Activated T-cell treated with anti-CD3 and anti-CD28 coated beads, Interleukin-2, amount 50 U/mL, for 4 hours (primary cell): ENCODE measurements at regions not wholly inside any gene's neighbourhood (a gene's known extent, or its start where the extent isn't known, plus 50 kb on each side); places are given as distances from the start of the nearest gene placed in this dataset.
"Not testable (repeated sequence)": the region's sequence is repeated elsewhere in the genome, so short reads cannot be mapped to it uniquely, and the experiment has no call there.

Experiments
- ATAC-seq, 2 donors: fragments of 200-7000 bp; cut with Tn5 transposase; one replicate each; pipeline ENCODE4 v1.10.0; 2021
- DNase-seq: peaks from one replicate; pipeline ENCODE4 v3.0.0-alpha.2; 2020
- H3K27me3 Mint-ChIP-seq: one replicate; pipeline ENCODE4 v1.8.0; 2021; ENCODE audit warnings: low read depth, mixed read lengths
- H3K36me3 Mint-ChIP-seq: one replicate; pipeline ENCODE4 v1.8.0; 2022; ENCODE audit warnings: mixed read lengths; ENCODE audit not compliant: insufficient read depth
- H3K4me1 Mint-ChIP-seq: one replicate; pipeline ENCODE4 v1.8.0; 2021; ENCODE audit warnings: low read depth, mixed read lengths
- H3K4me3 Mint-ChIP-seq: one replicate; pipeline ENCODE4 v1.8.0; 2021; ENCODE audit warnings: mild to moderate bottlenecking, moderate library complexity, mixed read lengths
- H3K9me3 Mint-ChIP-seq: one replicate; pipeline ENCODE4 v1.8.0; 2021; ENCODE audit warnings: mixed read lengths

- no peaks in the 10 kb centered on the region for H3K4me1 Mint-ChIP-seq
- DNase-seq (no peak), ATAC-seq (no peak)
- no peak overlapping the region for H3K4me3 Mint-ChIP-seq
- no peaks in the 10 kb centered on the region for H3K36me3 Mint-ChIP-seq
- no peaks in the 10 kb centered on the region for H3K27me3 Mint-ChIP-seq
- peaks cover 11% of the 10 kb centered on the region for H3K9me3 Mint-ChIP-seq
These were observed 160.6 kb upstream of the NOL4 start for GRCh38 chr18:34385311-34385710.

DNA sequence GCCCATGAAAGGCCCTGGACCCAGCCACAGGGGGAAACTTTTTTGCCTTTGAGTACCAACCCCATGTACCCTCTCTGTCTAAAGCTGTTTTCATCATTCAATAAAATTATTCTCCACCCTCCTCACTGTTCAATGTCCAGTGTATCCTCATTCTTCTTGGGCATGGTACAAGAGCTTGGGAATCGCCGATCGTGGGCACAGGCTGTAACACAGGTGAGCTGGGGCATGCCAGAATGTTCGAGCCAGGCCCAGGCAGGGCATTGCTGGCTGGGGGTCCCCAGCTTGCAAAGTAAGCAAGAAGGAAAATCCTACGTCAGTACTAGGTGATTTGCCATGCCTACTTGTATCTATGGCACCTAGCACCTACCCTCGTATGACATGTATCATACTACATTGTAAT, 162.1 kb upstream of the NOL4 start:
- H3K4me3 Mint-ChIP-seq: no peak overlapping the region
- ATAC-seq (no peak), DNase-seq (no peak)
- H3K4me1 Mint-ChIP-seq: no peaks in the 10 kb centered on the region
- peaks cover 11% of the 10 kb centered on the region for H3K9me3 Mint-ChIP-seq
- H3K27me3 Mint-ChIP-seq: no peaks in the 10 kb centered on the region
- no peaks in the 10 kb centered on the region for H3K36me3 Mint-ChIP-seq

DNA sequence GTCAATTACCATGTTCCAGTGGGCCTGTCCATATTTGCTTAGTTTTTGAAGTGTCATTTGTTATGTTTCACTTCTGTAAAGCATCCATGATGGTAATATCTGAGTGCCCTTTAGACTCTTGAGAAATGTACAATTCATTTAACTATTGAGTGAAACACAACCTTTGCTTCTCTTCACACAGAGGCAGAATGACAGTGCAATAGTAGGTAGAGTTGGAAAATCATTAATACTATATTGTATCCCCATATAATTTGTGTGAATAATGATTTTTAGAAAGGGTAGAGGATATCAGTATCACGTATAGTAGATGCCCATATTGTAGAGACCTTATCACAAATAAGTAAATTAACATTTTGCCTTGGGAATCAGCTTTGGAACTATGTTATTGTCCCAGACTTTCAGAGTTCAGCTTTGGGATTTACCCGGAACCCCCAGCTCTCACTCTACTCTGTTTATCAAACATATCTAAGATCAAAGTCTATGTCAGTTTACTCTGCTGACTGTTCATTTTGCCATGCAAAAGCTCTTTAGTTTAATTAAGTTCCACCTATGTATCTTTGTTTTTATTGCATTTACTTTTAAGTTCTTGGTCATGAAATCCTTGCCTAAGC, 172.7 kb upstream of the NOL4 start:
- Mint-ChIP-seq H3K4me3 (no peak overlapping the region), H3K9me3 (peaks cover 21% of the 10 kb centered on the region), H3K36me3 (no peaks in the 10 kb centered on the region), H3K4me1 (no peaks in the 10 kb centered on the region), H3K27me3 (no peaks in the 10 kb centered on the region)
- ATAC-seq: no peak
- DNase-seq: no peak

- no peak overlapping the region for H3K4me3 Mint-ChIP-seq
These were observed 175.2 kb upstream of the NOL4 start for GRCh38 chr18:34399892-34400291.

GRCh38 chr18:34400834-34401233, 176.1 kb upstream of the NOL4 start:
- ATAC-seq (no peak), DNase-seq (no peak)
- H3K4me1 Mint-ChIP-seq: no peaks in the 10 kb centered on the region
- peaks cover 23% of the 10 kb centered on the region for H3K9me3 Mint-ChIP-seq
- H3K27me3 Mint-ChIP-seq: no peaks in the 10 kb centered on the region
- H3K4me3 Mint-ChIP-seq: no peak overlapping the region
- no peaks in the 10 kb centered on the region for H3K36me3 Mint-ChIP-seq

More at GRCh38 chr18:34399892-34400291, 175.2 kb upstream of the NOL4 start:
- no peak for ATAC-seq
- Mint-ChIP-seq H3K27me3 (no peaks in the 10 kb centered on the region), H3K36me3 (no peaks in the 10 kb centered on the region), H3K4me1 (no peaks in the 10 kb centered on the region), H3K9me3 (peaks cover 27% of the 10 kb centered on the region)
- no peak for DNase-seq

GRCh38 chr18:34401775-34402174, 177.1 kb upstream of the NOL4 start:
- no peaks in the 10 kb centered on the region for H3K4me1 Mint-ChIP-seq
- no peak overlapping the region for H3K4me3 Mint-ChIP-seq
- no peak for ATAC-seq
- no peaks in the 10 kb centered on the region for H3K27me3 Mint-ChIP-seq
- DNase-seq: no peak
- peaks cover 20% of the 10 kb centered on the region for H3K9me3 Mint-ChIP-seq
- no peaks in the 10 kb centered on the region for H3K36me3 Mint-ChIP-seq

- H3K9me3 Mint-ChIP-seq: peaks cover 16% of the 10 kb centered on the region
- ATAC-seq, H3K36me3 Mint-ChIP-seq, H3K4me1 Mint-ChIP-seq, DNase-seq, H3K27me3 Mint-ChIP-seq, H3K4me3 Mint-ChIP-seq: not testable (repeated sequence)
These were observed 182.8 kb upstream of the NOL4 start for GRCh38 chr18:34407471-34407870.

- no peak for ATAC-seq
- Mint-ChIP-seq H3K9me3 (peaks cover 1% of the 10 kb centered on the region), H3K4me3 (no peak overlapping the region), H3K4me1 (no peaks in the 10 kb centered on the region), H3K36me3 (no peaks in the 10 kb centered on the region), H3K27me3 (no peaks in the 10 kb centered on the region)
- DNase-seq: no peak
These were observed 187.2 kb upstream of the NOL4 start for GRCh38 chr18:34411952-34412351.

DNA sequence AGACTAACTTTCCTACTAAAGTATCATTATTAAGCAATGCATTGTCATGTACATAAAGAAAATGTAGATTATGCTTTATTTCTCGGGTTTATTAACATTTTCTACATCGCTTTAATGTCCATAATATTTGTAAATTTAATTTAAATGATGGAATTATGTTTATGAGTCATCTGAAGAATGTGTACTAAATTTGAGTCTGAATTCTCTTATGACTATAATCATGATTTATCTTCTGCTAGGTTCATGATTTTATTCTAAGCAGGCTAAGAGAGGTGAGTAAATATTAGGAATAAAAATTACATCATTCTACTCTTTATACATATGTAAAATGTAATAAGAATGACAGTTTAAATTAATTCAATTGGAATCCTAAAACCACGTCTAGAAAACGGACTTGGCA, 206.3 kb upstream of the NOL4 start:
- Mint-ChIP-seq H3K9me3 (peaks cover 29% of the 10 kb centered on the region), H3K4me1 (no peaks in the 10 kb centered on the region), H3K27me3 (no peaks in the 10 kb centered on the region), H3K4me3 (no peak overlapping the region), H3K36me3 (no peaks in the 10 kb centered on the region)
- DNase-seq: no peak
- ATAC-seq: no peak

DNA sequence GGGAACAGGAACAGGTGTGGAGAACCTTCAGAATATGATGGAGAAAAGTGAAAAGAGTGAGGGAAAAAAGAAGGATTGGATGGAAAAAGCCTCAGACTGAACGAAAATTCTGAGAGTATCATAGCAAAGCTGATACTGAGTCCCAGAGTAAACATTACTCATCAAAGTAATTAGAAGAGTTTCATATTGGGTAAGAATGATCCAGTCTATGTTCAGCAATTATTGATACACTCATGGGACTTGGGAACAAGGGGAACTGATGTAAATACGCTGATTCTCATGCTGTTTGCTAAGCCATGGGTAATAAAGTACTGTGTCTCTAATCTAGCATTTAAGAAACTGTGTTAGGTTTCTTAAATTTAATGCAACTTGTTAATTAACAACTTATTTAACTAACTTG, 219.9 kb upstream of the NOL4 start:
- H3K27me3 Mint-ChIP-seq: no peaks in the 10 kb centered on the region
- ATAC-seq (no peak), DNase-seq (no peak)
- H3K36me3 Mint-ChIP-seq: no peaks in the 10 kb centered on the region
- peaks cover 22% of the 10 kb centered on the region for H3K9me3 Mint-ChIP-seq
- H3K4me3 Mint-ChIP-seq: no peak overlapping the region
- no peaks in the 10 kb centered on the region for H3K4me1 Mint-ChIP-seq

DNA sequence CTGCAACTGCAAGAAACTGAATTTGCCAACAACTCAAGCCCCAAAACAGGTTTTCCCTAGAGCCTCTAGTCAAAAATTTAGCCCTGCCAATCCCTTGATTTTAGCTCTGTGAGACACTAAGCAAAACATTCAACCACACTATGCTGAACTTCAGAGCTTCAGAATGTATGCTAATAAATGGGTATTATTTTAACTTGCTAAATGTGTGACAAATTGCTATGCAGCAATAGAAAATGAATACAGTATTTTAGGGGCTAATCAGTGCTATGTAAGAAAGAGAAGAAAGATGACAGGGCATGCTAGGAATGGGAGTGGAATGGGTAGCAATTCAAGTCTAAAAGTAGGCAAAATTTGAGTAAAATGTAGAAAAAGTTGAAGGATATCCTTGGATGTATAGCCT, 223.9 kb upstream of the NOL4 start:
- H3K27me3 Mint-ChIP-seq: no peaks in the 10 kb centered on the region
- no peaks in the 10 kb centered on the region for H3K36me3 Mint-ChIP-seq
- no peaks in the 10 kb centered on the region for H3K4me1 Mint-ChIP-seq
- peaks cover 17% of the 10 kb centered on the region for H3K9me3 Mint-ChIP-seq
- no peak for ATAC-seq
- no peak for DNase-seq
- no peak overlapping the region for H3K4me3 Mint-ChIP-seq

GRCh38 chr18:34457761-34458160, 233.0 kb upstream of the NOL4 start:
- ATAC-seq (no peak), DNase-seq (no peak)
- Mint-ChIP-seq H3K9me3 (peaks cover 7% of the 10 kb centered on the region), H3K27me3 (no peaks in the 10 kb centered on the region), H3K4me1 (no peaks in the 10 kb centered on the region), H3K4me3 (no peak overlapping the region), H3K36me3 (no peaks in the 10 kb centered on the region)

DNA sequence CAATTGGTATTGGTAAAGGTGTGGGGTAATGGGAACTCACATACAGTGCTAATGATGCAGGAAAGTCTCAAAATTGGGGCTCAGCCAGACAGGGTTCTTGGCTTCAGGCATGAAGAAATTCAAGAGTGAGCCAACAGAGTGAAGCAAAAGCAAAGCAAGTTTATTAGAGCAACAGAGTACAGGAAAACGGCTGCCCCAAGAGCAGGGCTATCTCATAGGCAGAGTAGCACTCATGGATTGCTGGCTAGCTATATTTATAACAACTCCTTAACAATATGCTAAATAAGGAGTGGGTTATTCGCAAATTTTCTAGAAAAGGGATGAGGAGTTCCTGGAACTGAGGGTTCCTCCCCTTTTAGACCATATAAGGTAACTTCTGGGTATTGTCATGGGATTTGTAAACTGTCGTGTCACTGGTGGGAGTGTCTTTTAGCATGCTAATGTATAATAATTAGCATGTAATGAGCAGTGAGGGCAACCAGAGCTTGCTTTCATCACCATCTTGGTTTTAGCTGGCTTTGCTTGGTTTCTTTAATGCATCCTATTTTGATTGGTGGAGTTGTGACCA, 233.8 kb upstream of the NOL4 start:
- DNase-seq (no peak), ATAC-seq (no peak)
- Mint-ChIP-seq H3K9me3 (peaks cover 8% of the 10 kb centered on the region), H3K4me3 (no peak overlapping the region), H3K36me3 (no peaks in the 10 kb centered on the region), H3K4me1 (no peaks in the 10 kb centered on the region), H3K27me3 (no peaks in the 10 kb centered on the region)

DNA sequence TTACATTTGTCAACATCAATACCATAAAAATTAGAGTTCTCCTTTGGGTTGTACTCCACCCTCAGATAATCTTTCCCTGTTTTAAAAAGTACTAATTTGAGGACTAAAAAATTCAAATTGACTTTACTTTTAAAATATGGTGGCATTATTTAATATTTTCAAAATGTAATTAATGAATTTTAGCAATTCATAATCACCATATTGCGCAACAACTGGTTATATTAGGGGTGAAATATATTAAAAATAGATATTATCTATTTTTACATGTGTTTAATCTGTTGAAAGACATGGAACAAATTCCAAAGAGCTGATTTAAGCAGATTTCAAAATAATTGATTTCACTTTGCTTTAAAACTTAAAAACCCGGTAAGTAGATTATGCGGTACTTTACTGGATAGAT, 236.6 kb upstream of the NOL4 start:
- H3K4me1 Mint-ChIP-seq: no peaks in the 10 kb centered on the region
- no peaks in the 10 kb centered on the region for H3K36me3 Mint-ChIP-seq
- no peaks in the 10 kb centered on the region for H3K27me3 Mint-ChIP-seq
- no peak for ATAC-seq
- DNase-seq: no peak
- H3K4me3 Mint-ChIP-seq: no peak overlapping the region
- H3K9me3 Mint-ChIP-seq: peaks cover 15% of the 10 kb centered on the region

DNA sequence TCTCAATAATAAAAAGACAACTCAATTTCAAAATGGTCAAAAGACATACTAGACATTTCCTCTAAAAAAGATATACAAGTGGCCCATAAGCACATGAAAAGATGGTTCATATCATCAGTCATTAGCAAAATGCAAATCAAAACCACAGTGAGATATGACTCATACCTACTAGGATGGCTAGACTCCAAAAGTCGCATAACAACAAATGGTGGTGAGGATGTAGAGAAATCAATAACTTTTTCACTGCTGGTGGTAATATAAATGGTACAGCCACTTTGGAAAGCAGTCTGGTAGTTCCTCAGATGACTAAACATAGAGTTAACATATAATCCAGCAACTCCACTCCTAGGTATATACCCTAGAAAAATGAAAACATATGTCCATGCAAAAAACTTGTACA, 242.3 kb upstream of the NOL4 start:
- H3K4me3 Mint-ChIP-seq: no peak overlapping the region
- no peaks in the 10 kb centered on the region for H3K36me3 Mint-ChIP-seq
- DNase-seq (no peak), ATAC-seq (no peak)
- H3K9me3 Mint-ChIP-seq: peaks cover 13% of the 10 kb centered on the region
- no peaks in the 10 kb centered on the region for H3K4me1 Mint-ChIP-seq
- H3K27me3 Mint-ChIP-seq: no peaks in the 10 kb centered on the region
